ENCODE measurements at regions not wholly inside any gene's neighbourhood (a gene's known extent, or its start where the extent isn't known, plus 50 kb on each side); places are given as distances from the start of the nearest gene placed in this dataset.
A peak's percentile ranks its signal among the peaks of the same experiment; 100 is the strongest.
"Not testable (repeated sequence)": the region's sequence is repeated elsewhere in the genome, so short reads cannot be mapped to it uniquely, and the experiment has no call there.

DNA sequence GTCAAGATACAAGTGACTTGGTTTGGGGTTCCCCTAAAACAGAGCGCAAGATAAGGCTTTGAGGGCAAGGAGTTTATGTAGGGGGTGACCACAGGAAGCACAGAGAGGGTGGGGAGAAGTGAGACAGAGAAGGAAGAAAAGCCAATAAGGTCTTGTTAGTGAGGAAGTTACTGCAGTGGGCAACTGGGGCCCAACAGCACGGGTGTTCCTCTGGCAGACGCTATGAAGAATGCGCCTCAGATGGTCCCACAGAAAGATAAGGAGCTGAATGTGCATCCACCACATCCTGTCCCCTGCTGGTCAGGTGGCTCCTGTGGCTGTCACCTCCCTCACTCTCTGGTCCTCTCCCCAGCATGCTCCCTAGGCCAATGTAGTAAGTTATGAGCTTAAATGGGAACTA is 333.5 kb downstream of the TSHZ3 start:
- DNase-seq: peak; percentile 2

DNA sequence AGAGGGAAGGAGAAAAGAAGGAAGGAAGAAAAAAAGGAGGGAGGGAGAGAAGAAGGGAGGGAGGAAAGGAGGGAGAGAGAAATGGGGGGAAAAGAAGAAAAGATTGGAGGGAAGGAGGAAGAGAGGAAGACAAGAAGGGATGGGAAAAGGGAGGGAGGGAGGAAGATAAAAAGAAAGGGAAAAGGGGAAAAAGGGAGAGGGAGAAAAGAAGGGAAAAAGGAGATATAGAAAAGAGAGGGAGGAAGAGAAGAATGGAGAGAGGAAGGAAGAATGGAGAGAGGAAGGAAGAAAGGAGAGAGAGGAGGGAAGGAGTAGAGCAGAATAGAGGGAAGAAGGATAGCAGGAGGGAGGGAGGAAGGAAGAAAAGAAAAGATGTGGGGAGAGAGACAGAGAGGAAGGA is 334.6 kb downstream of the TSHZ3 start:
- DNase-seq: no peak

DNA sequence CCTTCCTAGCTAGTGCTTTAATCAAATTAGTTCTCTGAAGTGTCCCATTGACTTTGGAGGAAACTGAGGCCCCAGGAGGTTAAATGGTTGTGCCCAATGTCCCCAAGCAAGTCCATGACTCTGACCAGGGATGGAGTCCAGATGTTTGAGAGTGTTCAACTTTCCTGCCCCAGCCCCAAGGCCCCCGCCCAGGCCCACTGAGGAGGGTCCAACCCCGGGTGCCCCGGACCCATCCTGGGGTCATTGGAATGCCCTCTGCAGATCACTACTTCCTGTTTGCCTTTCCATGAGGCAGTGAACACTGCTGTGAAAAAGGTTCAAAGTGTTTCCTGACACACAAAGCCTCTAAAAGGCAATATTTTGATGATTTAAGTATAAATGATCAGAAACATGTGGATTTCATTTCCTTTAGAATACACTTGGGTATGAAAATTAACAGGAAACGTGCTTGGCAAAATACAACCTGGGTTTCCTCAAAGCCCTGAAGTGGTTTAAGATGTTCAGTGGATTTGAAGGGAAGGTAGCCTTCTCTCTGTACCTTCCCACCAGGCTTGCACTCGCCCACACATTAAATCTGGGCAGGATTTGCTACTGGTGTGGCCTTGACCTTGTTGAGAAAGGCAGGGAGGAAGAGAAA is 335.7 kb downstream of the TSHZ3 start:
- DNase-seq: no peak

DNA sequence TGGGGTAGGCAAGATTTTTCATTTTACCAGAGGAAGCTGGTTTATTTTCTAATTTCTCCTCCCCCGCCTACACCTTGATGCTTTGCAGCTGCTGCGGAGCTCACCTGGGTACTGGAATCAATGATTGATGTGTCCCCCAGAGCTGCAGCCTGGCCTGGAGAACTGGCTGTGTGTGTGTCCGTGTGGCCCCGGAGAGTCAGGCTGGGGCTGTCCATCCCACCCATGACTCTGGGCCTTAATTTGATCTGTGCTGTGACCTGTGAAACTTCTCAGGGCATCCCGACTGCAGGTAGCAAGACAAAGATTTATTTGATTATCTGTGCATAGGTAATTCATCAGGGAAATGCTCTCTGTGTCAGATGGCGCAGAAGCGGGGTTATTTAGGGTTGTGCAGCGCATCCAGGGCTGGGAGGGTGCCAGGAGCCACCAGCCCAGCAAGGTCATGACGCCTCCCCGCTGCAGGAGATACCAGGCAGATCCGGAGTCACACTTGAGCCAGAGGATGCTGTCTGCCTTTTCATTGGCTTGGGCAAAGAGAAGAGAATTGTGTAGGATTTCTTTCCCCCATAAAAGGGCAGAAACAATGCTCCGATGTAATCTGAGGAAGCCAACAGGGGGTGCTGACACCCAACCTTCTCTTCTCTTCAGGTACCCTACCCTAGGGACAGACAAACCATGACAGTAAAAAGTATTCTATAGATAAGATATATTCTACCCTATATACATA is 346.6 kb downstream of the TSHZ3 start:
- DNase-seq: no peak

DNA sequence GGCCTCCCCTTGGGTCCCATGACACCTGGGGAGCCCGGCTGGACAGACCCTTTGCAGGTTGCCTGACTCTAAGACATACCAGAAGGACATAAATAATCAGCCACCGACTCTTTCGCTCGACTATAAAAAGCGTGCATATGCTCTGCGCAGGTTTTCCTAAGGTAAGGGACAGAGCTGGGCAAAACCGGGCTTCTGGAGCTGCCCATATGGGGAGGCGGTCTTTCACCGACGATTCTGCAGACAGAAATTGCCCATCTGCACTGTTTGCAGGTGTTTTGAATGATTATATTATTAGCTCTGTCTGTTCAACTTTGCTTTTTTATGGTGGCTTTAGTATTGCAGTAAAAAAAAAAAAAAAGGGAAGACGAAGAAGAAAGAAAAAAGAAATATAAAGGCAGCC is 347.2 kb downstream of the TSHZ3 start:
- DNase-seq: no peak

DNA sequence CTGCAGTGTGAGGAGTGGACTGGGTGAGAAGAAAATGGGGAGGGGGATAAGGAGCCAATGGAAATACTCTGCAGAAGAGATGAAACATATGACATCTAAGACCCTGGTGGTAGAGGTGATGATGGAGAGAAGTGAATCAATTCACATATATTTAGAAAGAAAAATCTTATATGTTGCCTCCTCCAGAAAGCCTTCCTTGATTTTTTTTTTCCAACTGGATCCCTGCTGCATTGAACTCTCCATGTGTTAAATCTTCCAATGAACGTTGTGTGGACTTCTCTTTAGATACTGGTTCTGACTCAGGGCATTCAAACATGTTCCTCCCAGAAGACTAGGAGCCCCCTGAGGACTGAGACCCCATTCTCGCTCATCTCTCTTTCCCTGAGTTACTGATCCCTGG is 348.3 kb downstream of the TSHZ3 start:
- DNase-seq: no peak

DNA sequence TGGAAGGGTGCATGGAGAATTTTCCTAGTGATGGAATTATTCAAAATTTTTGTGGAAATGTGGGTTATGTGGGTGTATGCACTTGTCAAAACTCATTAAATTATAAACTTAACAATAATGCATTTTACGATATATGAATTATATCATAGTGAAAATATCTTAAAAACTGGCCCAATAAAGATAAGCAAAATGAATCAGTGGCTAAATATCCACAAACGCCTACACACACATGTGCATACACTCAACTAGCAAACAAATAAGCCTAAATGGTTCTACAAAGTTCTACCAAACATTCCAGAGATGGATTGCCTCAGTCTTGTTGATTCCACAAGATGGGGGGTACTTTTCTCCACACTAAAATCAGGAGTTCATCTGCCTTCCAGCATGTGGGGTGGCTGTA is 349.5 kb downstream of the TSHZ3 start:
- DNase-seq: no peak

DNA sequence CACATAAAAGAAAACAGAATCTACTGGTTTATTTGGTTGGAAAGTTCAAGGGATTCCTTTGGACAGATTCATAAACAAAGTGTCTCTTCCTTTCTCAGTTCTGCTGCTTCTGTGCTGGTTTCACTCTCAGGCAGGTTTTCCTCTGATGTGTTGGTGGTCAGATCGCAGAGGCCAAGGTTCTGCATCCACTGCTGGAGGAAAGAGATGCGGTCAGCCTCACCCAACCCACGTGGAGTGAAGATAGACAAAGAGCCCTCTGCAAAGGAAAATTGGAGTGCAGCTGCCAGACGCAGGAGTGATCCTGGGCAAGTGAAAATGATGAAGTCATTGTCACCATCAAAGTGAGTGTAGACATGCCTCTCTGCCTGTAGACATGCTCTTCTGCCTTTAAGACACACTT is 352.0 kb downstream of the TSHZ3 start:
- no peak for DNase-seq

DNA sequence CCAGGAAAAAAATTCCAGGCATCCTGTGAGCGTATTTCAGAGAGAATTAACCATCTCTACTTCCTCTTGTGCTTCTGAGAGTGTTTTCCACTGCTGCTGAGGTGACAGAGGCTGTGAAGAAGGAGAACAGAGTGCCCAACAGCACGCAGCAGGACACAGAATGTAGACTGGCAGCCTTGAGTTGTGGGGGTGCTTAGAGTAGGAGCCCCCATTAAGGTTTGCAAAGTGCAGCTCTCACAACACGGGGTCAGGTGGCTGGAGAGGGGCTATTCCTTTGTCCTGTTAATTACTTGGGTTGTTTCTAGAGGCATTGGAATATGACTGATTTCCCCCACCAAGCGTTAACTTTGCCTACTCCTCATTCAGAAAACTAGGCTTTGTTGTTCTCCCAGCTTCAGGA is 370.6 kb downstream of the TSHZ3 start:
- DNase-seq: no peak

DNA sequence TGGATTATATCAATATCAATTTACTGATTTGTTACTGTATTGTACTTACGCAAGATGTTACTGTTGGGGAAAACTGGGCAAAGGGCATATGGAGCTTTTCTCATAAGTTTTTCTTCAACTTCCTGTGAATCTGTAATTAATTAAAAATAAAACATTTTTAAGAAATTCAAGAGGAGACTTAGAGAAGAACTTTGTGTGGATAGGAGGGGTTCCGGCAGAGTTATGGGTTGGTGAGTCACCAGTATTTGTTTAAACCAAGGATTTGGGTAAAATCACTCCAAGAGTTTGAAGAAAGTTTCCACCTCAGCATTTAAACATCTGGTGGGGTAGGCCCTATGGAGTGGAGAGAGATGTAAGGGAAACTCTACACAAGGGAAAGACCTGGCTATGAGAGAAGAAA is 379.6 kb downstream of the TSHZ3 start:
- DNase-seq: no peak

DNA sequence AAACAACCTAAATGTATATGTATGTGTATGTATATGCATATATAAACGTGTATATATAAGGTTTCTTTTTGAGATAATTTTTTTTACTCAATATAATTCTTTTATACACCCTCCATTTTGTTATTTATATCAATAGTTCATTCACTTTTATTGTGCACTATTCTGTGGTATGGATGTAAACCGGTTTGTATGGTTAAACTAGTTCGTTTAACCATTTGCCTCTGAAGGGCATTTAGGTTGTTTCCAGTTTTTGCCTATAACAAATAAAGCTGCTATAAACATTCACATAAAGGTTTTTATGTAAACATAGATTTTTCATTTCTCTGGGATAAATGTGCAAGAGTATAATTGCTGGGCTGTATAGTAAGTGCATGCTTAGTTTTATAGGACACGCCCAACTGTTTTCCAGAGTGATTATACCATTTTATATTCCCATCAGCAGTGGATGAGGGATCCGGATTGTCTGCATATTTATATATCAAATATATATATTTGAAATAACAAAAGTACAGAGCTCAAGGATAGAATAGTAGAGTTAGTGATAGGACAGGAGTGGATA is 380.3 kb downstream of the TSHZ3 start:
- no peak for DNase-seq

DNA sequence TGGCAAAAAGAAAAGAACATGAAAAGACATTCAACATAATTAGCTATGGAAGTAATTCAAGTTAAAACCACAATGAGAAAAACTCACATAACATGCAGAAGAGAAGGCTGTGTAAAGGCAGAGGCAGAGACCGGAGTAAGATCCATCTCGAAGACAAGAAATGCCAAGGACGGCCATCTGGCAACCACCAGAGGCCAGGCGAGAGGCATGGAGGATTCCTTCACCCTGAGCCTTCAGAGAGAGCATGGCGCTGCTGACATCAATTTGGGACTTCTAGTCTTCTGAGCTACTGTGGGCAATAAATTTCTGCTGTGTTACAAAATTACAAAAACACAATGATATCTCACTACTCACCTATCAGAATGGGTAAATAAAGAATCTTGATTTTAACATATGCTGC is 381.0 kb downstream of the TSHZ3 start:
- no peak for DNase-seq

DNA sequence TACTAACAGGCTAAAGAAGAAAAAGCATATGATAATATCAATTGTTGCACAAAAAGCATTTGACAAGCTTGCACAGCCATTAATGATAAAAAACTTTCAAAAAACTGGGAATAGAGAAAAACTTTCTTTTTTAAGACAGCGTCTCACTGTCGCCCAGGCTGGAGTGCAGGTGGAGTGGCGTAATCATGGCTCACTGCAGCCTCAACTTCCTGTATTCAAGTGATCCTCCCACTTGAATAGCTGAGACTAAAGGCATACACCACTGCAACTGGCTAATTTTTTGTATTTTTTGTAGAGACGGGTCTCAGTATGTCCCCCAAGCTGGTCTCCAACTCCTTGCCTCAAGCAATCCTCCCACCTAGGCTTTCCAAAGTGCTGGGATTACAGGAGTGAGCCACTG is 382.8 kb downstream of the TSHZ3 start:
- DNase-seq: no peak

DNA sequence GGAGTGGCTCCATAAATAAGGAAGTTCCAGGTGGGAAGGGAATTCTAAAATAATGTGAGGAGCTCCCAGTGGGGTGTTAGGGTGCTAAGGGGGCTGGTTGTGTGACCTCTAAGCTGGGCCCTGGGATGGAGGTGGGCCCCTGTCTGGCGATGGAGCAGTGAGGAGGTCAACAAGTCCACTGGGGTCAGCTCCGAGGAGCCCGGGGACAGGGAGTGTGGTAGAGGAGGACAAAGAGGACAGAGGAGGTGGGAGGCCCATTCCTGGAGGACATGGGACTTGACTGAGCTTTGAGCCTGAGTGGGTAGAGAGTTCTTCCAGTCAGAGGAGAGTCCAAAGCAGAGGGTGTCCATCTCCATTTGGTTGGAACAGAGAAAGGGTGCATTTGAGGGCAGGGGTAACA is 390.2 kb downstream of the TSHZ3 start:
- no peak for DNase-seq

DNA sequence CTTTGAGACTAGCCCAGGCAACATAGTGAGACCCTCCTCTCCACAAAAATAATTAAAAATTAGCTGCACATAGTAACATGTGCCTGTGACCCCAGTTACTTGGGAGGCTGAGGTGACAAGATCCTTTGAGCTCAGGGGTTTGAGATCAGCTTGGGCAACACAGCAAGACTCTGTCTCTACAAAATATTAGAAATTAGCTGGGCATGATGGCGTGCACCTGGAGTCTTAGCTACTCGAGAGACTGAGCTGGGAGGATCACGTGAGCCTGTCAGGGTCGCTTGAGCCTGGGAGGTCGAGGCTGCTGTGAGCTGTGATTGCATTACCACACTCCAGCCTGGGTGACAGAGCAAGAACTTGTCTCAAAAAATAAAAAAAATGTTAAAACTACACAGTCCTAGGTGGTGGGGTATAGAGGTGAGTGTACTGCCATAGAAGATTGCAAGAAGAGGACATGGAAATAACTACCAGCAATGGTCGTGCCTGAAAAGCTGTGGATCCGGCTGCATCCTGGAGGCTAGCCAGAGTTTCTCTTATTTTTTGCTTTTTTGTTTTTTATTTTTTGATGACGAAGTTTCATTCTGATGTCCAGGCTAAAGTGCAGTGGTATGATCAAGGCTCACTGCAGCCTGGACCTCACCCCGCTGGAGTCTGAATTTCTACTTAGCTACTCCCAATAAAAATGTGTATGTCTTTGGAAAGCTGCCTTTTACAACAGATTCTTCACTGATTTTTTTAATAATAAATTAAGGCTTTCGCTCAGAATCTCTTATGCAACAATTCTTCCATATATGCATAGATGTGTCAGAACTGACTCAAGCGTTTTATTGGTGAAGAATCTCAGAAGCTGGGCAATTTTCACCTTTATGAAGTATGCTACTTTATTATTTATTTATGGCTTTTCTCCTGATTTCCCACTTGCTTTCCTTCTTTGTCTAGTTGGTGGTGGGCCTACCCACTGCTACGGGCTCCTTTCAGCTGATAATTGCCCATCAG is 393.8 kb downstream of the TSHZ3 start:
- no peak for DNase-seq

DNA sequence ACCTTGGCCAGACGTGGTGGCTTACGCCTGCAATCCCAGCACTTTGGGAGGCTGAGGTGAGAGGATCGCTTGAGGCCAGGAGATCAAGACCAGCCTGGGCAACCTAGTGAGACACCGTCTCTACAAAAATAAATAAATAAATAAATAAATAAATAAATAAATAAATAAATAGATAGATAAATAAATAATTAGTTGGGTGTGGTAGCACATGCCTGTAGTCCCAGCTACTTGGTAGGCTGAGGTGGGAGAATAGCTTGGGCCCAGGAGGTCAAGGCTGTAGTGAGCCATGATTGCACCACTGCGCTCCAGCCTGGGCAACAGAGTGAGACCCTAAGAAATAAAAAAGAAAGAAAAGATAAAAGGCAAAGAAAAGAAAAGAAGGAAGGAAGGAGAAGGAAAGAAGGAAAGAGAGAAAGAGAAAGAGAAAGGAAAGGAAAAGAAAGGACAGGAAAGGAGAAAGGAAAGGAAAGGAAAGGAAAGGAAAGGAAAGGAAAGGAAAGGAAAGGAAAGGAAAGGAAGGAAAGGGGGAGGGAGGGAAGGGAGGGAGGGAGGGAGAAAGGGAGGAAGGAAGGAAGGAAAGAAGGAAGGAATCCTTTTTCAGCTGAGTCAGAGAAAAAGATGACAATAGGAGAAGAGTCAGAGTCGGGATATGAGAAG is 404.8 kb downstream of the TSHZ3 start:
- not testable (repeated sequence) for DNase-seq

DNA sequence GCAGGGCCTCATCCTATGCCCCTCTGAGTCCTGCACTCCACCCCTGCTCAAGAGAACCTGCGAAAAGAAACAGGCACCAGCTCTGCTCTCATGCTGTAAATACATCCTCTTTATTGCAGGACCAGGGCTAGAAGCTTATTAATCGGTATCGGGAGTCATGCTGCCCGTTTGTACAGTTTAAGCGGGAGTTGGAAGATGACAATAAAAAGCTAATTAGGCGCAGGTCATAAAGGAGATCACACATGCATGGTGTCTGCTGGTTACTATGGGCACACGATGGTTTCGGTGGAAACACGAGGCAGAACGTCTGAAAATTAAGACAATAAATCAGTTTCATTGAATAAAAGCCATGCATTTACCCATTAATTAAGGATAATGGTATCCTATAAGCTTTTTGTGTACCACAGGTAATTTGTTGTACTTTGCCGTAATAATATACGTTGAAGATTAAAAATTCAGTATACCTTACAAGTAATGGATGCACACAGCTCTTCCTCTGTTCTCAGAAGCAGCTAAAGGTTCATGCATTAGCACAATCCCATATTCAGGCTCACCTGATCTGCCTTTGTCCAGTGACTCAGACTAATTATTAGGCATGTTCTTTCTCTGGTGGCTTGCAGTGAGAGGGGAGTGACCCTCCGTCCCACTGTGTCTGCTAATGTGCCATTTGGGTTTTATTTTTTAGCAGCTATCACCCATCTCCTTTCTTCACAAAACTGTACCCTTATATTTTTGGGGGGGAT is 406.0 kb downstream of the TSHZ3 start:
- no peak for DNase-seq

DNA sequence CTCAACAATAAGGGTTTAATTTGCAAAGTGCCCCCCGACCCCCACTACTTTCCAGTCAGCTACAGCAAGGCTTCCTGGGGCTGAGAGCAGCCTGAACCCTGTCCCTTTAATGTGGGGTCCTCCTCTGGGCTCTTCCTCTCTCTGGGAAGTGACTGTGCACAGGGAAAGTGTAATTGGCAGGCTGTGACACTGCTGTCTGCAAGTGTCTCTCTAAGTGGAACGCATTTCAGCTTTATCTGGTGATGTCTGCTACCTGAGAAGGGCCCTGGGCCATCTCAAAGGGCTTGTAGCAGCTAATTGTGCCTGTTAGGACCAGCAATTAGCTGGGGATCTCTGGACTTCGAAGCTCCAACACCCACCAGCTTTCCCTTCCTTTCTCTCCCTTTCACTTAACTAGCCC is 406.6 kb downstream of the TSHZ3 start:
- DNase-seq: no peak

DNA sequence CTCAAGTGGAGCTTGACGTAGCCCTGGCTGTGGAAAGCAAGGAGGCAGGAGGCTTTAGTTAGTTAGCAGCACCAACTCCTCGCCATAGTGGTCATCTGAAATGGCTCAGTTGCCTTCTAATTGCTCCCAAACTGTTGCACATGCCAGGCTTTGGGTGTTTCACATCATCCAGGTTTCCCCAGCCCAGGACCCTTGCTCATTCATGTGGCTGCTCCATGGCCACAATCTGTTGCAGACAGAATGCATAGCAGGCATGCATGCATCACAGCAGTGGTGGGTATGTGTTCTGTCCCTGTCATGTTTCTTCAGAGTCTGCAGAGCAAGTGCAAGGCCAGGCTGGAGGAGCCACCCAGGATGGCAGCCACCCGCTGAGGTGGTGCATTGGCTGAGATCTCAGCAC is 407.6 kb downstream of the TSHZ3 start:
- DNase-seq: no peak

DNA sequence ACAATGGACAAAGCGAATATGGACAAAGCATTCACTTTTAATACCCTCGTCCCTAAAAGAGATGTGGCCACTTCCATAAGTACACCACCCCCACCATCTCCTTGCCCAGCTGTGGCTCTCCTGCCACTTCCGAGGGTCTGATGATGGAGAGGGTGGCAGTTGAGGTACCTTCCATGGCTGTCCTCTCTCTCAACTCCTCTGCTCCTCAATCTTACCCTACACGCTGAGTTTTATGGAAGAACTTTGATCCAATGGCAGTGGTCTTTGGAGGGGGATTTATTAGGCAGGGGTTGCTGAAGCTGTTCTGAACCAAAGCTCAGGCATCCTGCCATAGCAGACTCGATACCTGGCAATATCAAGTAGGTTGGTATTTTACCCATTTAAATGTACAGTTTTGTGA is 413.0 kb downstream of the TSHZ3 start:
- no peak for DNase-seq

DNA sequence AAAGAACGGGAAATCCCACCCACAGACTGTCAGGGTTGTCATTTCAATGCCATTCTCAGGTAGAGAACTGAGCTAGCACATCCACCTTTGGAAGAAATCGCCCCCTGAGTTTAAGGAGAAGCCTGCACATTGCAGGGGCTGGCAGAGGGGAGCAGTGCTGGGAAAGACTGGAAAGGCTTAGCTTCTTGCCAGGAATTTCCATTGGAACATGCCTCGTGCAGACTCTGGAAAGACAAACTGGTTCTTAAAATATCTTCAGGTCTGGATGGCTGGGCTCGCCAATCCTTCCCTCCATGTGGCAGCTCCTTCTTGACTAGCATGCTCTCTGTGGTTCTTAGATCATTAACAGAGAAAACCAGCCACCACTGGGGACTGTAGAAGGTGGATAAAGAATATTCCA is 414.1 kb downstream of the TSHZ3 start:
- no peak for DNase-seq

DNA sequence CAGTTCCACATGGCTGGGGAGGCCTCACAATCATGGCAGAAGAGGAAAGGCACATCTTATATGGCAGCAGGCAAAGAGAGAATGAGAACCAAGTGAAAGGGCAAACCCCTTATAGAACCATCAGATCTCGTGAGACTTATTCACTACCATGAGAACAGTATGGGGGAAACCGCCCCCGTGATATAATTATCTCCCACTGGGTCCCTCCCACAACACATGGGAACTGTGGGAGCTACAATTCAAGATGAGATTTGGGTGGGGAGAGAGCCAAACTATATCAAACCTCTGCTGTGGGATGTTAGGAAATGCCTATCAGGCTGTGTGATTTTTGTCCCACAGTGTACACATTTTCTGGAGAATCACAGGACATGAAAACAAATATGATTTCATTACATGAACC is 415.8 kb downstream of the TSHZ3 start:
- DNase-seq: not testable (repeated sequence)
